Sigmoid colon (tissue), 6 donors: ENCODE measurements at regions not wholly inside any gene's neighbourhood (a gene's known extent, or its start where the extent isn't known, plus 50 kb on each side); places are given as distances from the start of the nearest gene placed in this dataset.

Experiments used
- DNase-seq: peaks from one replicate; pipeline ENCODE4 v3.0.0-alpha.2; 2019
- H3K27ac ChIP-seq, 4 donors: fragments of 200-600 bp; sonication (generic); one replicate each; pipeline ENCODE4 v1.5.1; 2016 to 2019; ENCODE audit warnings: mild to moderate bottlenecking in 1 of 4
- H3K27me3 ChIP-seq, 3 donors: fragments of 200-600 bp; sonication (generic); one replicate each; pipeline ENCODE4 v1.5.1; 2019; ENCODE audit warnings: mild to moderate bottlenecking in 1 of 3
- H3K36me3 ChIP-seq, 4 donors: fragments of 200-600 bp; sonication (generic); one replicate each; pipeline ENCODE4 v1.5.1; 2016 to 2019
- H3K4me1 ChIP-seq, 4 donors: fragments of 200-600 bp; sonication (generic); one replicate each; pipeline ENCODE4 v1.5.1; 2017 to 2019
- H3K4me3 ChIP-seq, 4 donors: fragments of 200-600 bp; sonication (generic); one replicate each; pipeline ENCODE4 v1.5.1; 2017 to 2019; ENCODE audit warnings: mild to moderate bottlenecking in 2 of 4, moderate library complexity in 1 of 4
- H3K9me3 ChIP-seq, 4 donors: fragments of 200-600 bp in 3 of 4; sonication (generic) in 3 of 4; one replicate each; pipeline versions ENCODE4 v1.5.1 to v1.6.1; 2013 to 2019
- CTCF ChIP-seq, 4 experiments: fragments of 450-650 bp in 3 of 4; fragments of 200-600 bp in 1 of 4; IDR thresholded peaks; one replicate each; pipeline ENCODE4 v1.5.1; 2016 to 2019; ENCODE audit warnings: antibody characterized with exemption in 4 of 4, mild to moderate bottlenecking in 3 of 4, moderate library complexity in 2 of 4
- EP300 ChIP-seq, 4 donors: sonication (generic); formaldehyde crosslinking; IDR thresholded peaks; one replicate each; pipeline ENCODE4 v1.6.1; 2017; ENCODE audit warnings: antibody characterized with exemption in 4 of 4
- POLR2A ChIP-seq, 2 donors: fragments of 450-650 bp; IDR thresholded peaks; one replicate each; pipeline ENCODE4 v1.6.1; 2016; ENCODE audit warnings: antibody characterized with exemption in 2 of 2, mild to moderate bottlenecking in 2 of 2, moderate library complexity in 2 of 2
- POLR2AphosphoS5 ChIP-seq, 4 donors: sonication (generic); formaldehyde crosslinking; IDR thresholded peaks; one replicate each; pipeline ENCODE4 v1.6.1; 2017; ENCODE audit warnings: antibody characterized with exemption in 4 of 4
- WGBS, 2 donors: extraction: QIAGEN DNeasy Blood & Tissue Kit; methylation state at CpG; one replicate each; pipeline ENCODE4 v1.1.7; 2013; 5-methylcytosine and 5-hydroxymethylcytosine counted together
- intact Hi-C: fragments of 100-400 bp; cut with DNase I; formaldehyde crosslinking; loops from one replicate; pipeline ENCODE4 v1.15.1; 2023
- donor health status: healthy with polysubstance abuse.
- donor health status: healthy.

GRCh38 chr13:74273581-74273980, 139.4 kb upstream of the KLF12 start:
- Histone ChIP-seq H3K36me3 (no peaks in the 10 kb centered on the region), H3K9me3 (peaks cover 0 to 1% (median 0%) of the 10 kb centered on the region in 4 donors), H3K27me3 (no peaks in the 10 kb centered on the region), H3K4me3 (no peak overlapping the region), H3K27ac (no peak overlapping the region), H3K4me1 (no peaks in the 10 kb centered on the region)
- WGBS, 2 donors, result 84 to 92% methylated on average over 1 of the region's 1 CpG
- TF ChIP-seq CTCF (IDR thresholded peaks at IDR 0.05) (no peak), POLR2A (IDR thresholded peaks at IDR 0.05) (no peak), EP300 (IDR thresholded peaks at IDR 0.05) (no peak), POLR2AphosphoS5 (IDR thresholded peaks at IDR 0.05) (no peak)
- intact Hi-C loops, result no loop called here
- DNase-seq, result no peak

- Histone ChIP-seq H3K27ac (no peak overlapping the region), H3K4me3 (no peak overlapping the region), H3K4me1 (no peaks in the 10 kb centered on the region), H3K27me3 (no peaks in the 10 kb centered on the region), H3K36me3 (no peaks in the 10 kb centered on the region), H3K9me3 (peaks cover 0 to 1% (median 0%) of the 10 kb centered on the region in 4 donors)
- no peak for DNase-seq
- TF ChIP-seq POLR2AphosphoS5 (IDR thresholded peaks at IDR 0.05), result no peak
- intact Hi-C loops, result no loop called here
- 66 to 82% methylated on average over 1 of the region's 1 CpG for WGBS, 2 donors
These were observed 138.6 kb upstream of the KLF12 start for GRCh38 chr13:74272826-74273225.

GRCh38 chr13:74270018-74270417, 135.8 kb upstream of the KLF12 start:
- Histone ChIP-seq H3K27me3 (no peaks in the 10 kb centered on the region), H3K4me3 (no peak overlapping the region), H3K4me1 (no peaks in the 10 kb centered on the region), H3K36me3 (no peaks in the 10 kb centered on the region), H3K27ac (no peak overlapping the region), H3K9me3 (peaks cover 0 to 1% (median 0%) of the 10 kb centered on the region in 4 donors)
- intact Hi-C loops, result no loop called here
- TF ChIP-seq POLR2AphosphoS5 (IDR thresholded peaks at IDR 0.05) (no peak), EP300 (IDR thresholded peaks at IDR 0.05) (no peak), POLR2A (IDR thresholded peaks at IDR 0.05) (no peak), CTCF (IDR thresholded peaks at IDR 0.05) (no peak)
- DNase-seq, result no peak
- WGBS, 2 donors, result 24 to 45% methylated on average over 1 of the region's 1 CpG

GRCh38 chr13:74266861-74267260, 132.7 kb upstream of the KLF12 start:
- WGBS, 2 donors, result 96 to 98% methylated on average over 1 of the region's 1 CpG
- H3K4me3 ChIP-seq, result no peak overlapping the region
- no peak overlapping the region for H3K27ac ChIP-seq
- no peaks in the 10 kb centered on the region for H3K36me3 ChIP-seq
- intact Hi-C loops, result no loop called here
- H3K9me3 ChIP-seq, result peaks cover 0 to 1% (median 0%) of the 10 kb centered on the region in 4 donors
- no peak for TF ChIP-seq POLR2A (IDR thresholded peaks at IDR 0.05)
- no peak for TF ChIP-seq POLR2AphosphoS5 (IDR thresholded peaks at IDR 0.05)
- no peak for TF ChIP-seq CTCF (IDR thresholded peaks at IDR 0.05)
- TF ChIP-seq EP300 (IDR thresholded peaks at IDR 0.05), result no peak
- no peaks in the 10 kb centered on the region for H3K4me1 ChIP-seq
- DNase-seq, result no peak
- H3K27me3 ChIP-seq, result no peaks in the 10 kb centered on the region

- no peak for DNase-seq
- TF ChIP-seq POLR2AphosphoS5 (IDR thresholded peaks at IDR 0.05) (no peak), CTCF (IDR thresholded peaks at IDR 0.05) (no peak), EP300 (IDR thresholded peaks at IDR 0.05) (no peak), POLR2A (IDR thresholded peaks at IDR 0.05) (no peak)
- Histone ChIP-seq H3K27me3 (no peaks in the 10 kb centered on the region), H3K36me3 (no peaks in the 10 kb centered on the region), H3K4me3 (no peak overlapping the region), H3K4me1 (no peaks in the 10 kb centered on the region), H3K9me3 (no peaks in the 10 kb centered on the region), H3K27ac (no peak overlapping the region)
- intact Hi-C loops, result no loop called here
- WGBS, 2 donors, result 75 to 76% methylated on average over 3 of the region's 3 CpGs
These were observed 132.1 kb upstream of the KLF12 start for GRCh38 chr13:74266309-74266708.
